ENCODE measurements at regions not wholly inside any gene's neighbourhood (a gene's known extent, or its start where the extent isn't known, plus 50 kb on each side); places are given as distances from the start of the nearest gene placed in this dataset.

DNA sequence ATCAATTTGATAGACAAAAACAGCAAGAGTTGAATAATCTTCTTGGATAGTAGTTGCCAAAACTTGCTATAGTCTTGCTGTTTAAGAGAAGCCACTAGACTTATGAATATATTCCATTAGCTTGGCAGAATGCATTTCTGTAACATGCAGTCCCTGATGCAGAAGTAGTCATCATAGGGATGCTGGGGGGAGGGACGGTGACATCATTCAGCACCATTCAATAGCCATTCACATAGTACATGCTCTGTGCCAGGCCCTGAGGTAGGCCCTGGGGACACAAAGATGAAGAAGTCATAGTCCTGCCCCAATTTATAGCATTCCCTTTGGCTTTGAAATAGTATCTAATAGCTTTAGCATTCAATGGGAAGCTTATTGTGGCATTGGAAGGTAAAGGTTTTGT, 185.5 kb upstream of the AFF2 start:
- TF ChIP-seq EZH2 (IDR thresholded peaks at IDR 0.05; ENCODE audit: borderline replicate concordance, low read length) (no peak), CTCF (conservative IDR thresholded peaks at IDR 0.05 in 1 of 2, IDR thresholded peaks at IDR 0.05 in 1 of 2; ENCODE audit: extremely low read depth in 1 of 2, insufficient read depth in 1 of 2, low read depth in 1 of 2, low read length in 2 of 2) (no peak)
